HG02623 (cell line): ENCODE measurements at regions not wholly inside any gene's neighbourhood (a gene's known extent, or its start where the extent isn't known, plus 50 kb on each side); places are given as distances from the start of the nearest gene placed in this dataset.
"Not testable (repeated sequence)": the region's sequence is repeated elsewhere in the genome, so short reads cannot be mapped to it uniquely, and the experiment has no call there.

Experiments used
- ATAC-seq: cut with Tn5 transposase; IDR thresholded peaks from one replicate; pipeline ENCODE4 v1.9.1; 2021; ENCODE audit warnings: moderate library complexity; ENCODE audit not compliant: unreplicated experiment

DNA sequence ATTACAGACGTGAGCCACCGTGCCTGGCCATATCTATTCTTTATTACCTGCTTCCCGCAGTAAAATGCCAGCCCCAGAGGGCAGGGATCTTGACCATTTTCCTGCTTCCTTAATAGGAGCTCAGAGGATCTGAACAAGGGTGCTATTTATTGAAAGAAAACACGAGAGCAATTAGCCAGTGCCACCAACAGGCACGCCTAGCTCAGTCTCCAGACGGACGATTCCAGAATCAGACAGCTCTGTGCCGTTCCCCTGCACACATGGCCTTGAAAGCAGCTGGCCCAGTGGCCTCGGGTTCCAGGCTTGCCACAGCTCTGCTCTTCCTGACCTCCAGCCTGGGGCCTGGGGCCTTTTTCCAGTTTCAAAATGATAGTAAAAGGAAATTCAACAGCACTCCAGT is 135.2 kb upstream of the RFLNA start:
- no peak for ATAC-seq

DNA sequence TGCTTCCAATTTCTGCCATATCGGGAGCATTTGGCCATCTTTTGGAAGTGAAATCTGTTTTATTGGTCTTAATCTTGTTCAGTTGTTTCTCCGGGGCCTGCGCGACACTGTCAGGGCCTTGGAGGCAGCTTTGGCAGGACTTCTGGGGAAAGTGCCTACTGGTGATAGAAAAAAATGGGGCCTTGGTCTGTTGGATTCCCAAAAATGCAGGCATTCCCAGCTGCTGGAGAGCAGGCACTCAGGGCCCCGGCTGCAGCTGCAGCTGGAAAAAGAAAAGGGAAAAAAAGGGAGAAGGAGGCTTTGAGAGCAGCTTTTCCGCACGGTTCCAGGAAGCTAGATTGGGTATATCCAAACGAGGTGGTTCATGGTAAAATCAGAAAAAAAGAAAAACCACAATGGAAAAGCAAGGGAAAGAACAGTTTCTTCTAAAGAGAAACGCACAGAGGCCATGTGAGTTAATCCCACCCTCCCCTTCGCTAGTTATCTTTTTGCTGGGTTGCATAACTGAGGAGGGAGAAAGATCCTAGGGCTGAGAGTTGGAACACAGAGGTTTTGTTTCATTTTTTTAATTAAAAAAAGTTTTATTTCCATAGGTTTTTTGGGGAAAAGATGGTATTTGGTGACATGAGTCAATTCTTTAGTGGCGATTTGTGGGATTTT is 134.7 kb upstream of the RFLNA start:
- no peak for ATAC-seq

DNA sequence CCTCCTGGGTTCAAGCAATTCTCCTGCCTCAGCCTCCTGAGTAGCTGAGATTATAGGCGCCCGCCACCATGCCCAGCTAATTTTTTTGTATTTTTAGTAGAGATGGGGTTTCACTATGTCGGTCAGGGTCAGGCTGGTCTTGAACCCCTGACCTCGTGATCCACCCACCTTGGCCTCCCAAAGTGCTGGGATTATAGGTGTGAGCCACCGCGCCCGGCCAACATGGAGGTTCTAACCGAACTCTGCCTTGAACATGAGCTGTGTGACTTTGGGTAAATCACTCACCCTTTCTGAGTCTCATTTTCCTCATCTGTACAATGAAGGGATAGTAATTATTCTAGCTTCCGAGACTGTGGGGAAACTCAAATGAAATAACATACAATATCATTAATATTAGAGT is 133.5 kb upstream of the RFLNA start:
- not testable (repeated sequence) for ATAC-seq

DNA sequence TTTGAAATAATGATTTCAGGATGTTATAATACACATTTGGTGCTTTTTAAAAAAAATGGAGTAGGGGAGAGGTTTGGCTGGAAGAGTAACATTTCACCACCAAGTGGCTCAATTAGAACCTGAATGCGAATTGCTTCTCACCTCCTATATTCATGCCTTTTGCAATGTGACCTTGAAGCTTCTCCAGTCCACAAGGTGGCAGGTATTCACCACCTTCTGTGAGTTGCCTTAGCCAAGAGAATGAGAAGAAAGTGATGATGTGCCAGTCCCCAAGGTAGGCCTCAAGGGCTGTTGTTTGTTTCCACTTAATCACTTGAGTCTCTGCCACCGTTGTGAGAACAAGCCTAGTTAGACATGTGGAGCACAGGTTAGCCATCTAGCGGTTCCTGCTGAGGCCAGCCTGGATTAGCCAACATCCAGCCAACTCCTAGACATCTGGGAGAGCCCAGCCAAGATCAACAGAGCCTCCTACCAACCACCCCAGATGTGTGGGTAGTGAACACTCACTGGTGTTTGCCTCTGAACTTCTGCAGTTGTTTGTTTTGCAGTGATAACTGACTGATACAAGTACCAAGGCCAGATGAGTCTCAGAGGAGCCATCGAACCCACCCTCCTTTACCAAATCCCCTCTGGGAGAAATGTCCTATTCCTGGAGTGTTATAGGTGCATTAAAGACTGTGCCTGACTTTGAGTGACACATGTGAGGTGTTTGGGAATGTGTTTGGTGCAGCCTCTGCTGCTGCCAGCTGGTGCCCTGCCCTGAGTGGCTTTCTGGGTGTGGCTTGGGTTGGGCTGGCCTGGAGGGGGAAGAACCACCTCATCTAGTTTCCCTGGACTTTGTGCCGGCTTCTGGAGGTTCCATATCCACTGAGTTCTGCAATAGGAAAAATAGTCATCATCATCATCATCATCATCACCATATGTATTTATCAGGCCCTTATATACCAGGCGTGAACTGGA is 132.5 kb upstream of the RFLNA start:
- ATAC-seq = no peak

DNA sequence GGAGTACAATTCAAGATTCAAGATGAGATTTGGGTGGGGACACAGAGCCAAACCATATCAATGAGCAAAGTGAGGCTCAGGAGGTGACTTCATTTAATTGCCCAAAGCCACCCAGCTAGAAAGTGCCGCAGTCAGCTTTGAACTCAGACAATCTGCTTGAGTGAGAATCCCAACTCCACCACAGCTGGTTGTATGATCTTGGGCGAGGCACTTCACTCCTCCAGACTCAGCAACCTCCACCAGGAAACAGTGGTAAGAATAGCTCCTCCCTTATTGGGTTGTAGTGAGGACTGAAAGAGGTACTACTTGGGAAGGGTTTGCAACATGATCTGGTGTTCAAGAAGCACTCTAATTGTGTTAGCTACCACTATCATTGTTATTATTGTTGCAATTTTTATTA is 129.2 kb upstream of the RFLNA start:
- ATAC-seq = no peak

DNA sequence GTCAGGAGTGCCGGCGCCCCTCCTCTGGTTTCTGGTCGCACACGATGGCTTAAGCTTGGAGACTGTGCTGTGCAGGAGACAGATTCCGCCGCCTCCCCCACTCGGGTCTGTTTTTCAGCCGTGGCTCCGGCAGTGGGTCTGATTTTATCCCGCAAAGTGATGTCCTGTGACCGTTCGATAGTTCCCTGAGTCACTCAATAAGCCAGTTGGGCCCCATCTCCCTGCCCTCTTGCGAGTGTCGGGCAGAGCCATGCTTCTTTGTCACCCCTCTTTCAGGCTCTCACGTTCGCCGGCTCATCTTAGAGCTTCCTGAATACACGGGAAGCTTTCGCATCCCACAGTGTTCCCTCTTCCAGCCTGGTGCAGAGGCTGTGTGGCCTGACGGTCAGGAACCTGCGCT is 127.8 kb upstream of the RFLNA start:
- ATAC-seq = no peak

DNA sequence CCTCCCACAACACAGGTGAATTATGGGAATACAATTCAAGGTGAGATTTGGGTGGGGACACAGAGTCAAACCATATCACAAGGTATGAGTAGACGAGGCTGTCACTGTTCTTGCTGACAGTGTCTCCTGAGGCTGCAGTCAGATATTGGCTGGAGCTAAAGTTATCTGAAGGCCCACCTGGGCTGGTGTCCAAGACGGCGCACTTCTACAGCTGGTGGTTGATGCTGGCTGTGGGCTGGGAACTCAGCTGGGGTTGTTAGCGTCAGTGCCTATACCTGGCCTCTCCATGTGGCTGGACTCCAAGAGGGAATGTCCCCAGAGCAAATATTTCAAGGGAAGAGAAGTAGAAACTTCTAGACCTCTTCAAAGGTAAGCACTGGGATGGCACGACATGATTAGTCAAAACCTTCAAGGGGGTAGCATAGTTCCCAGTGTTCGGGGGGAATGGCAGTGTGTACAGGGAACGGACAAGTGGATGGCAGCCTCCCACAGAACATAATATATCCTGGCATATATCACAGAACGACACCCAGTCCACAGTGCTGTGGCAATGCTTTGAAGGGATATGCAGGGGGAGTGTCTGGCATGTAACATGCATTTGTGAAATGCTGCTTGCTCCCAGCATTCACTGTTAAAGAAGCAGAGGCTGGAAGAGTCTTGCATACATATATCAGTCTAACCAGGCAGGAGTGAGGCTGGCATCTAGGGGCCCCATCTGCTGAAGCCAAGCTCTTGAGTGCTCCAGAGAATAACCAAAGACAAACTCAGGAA is 126.7 kb upstream of the RFLNA start:
- ATAC-seq = no peak

DNA sequence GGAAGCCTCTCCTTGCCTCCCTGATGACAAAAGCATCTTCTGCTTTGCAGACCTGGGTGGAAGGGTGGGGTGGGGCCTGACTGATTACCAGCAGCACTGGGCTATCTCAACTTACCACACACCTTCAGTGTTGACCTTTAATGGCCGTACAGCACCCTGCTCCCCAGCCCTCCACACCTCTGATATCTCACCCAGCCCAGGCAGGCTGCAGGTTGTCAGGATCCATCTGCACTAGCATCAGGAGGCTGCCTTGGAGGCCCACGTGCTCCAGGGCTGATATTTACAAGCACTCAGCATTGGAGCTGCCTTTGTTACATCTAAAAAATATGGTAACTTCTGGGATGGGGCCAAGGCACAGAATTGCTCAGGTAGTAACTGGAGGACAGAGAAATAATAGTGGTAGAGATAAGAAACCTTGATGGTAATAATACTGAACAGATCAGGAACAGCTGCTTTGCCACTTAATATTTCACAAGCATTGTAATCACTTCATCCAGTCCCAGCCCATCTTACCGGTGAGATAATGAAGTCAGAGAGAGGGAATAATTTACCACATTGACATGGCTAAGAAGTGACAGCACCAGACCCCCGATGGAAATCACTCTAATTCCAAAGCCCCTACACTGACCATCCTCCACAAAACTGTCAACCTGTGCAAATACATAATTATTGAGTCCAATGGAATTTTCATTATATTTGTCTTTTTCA is 125.2 kb upstream of the RFLNA start:
- ATAC-seq = no peak

DNA sequence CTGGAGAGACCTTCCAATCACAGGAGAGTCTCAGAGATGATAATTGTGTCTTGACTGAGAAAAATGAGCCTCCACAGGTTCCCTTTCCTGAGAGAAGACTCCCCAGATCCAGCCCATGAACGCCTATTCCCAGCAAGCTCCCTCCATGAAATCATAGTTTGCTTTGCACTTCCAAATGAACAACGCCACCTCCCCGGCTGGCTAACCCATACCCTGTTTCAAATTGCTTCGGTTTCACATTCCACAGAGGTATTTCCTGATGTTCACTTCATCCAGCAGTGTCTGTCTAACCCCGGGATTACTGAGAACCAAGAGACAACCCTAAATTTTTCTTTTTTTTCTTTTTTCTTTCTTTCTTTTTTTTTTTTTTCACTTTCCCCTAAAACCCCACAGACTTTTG is 124.1 kb upstream of the RFLNA start:
- ATAC-seq = no peak

DNA sequence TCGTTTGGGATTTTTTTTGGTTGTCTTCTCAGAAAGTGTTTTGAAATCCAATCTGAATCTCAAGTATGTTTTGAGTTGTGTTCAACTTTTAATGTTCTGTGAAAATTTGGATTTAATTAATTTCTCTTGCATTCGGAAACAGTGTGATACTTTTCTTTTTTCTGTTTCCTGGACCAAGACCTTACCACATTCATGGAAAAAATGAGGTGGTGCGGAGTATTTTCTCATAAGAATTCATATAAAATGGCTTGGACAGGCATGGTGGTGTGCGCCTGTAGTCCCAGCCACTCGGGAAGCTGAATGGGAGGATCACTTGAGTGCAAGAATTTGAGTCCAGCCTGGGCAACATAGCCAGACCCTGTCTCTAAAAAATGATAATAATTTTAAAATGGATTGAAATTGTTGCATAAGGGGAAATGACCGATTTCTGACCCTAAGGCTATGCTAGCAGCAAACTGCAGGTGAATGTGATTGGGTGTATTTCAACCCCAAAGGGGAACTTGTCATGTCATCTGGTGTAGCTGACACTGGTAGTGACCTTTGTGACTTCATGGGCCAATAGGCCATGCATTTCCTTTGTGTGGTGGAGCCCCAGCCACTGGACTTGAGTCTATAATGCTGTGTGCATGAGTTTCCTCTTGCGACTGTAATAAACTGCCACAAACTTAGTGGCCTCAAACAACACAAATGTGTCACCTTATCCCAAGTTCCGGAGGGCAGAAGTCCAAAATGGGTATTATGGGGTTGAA is 123.5 kb upstream of the RFLNA start:
- no peak for ATAC-seq

DNA sequence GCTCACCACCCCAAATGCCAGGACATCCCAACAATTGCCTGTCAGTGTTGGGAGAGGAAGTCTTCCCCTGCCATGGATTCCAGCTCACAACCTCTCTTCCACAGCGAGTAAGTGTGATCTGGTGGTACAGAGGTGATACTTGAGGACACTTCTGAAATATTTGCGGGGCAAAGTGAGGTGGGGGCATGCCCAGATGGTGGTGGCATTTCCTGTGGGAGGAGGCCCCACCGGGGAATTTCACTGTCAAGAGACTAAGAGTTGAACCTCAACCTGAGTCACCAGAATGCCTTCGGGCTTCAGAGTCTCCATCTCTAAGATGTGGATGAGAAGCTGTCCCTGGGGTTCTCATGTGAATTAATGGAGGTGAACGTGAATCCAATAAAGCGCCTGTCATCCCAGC is 122.3 kb upstream of the RFLNA start:
- no peak for ATAC-seq

DNA sequence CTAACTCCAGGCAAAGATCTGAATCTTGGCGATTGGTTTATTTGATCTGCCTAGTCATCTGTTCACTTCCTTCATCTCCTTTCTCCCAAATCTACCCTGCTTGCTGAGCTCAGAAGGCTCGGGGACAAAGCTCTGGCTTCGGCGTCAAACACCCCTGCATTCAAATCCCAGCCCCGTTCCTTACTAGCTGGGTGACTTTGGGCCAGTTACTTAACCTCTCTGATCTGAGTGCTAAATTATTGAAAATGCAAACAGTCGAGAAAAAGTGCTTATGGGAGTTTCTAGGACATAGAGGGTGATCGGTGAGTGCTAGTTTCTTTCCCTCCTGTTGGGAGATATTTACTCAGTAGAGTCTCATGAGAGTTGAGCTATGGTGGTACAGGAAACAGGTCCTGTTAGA is 121.2 kb upstream of the RFLNA start:
- ATAC-seq = no peak

DNA sequence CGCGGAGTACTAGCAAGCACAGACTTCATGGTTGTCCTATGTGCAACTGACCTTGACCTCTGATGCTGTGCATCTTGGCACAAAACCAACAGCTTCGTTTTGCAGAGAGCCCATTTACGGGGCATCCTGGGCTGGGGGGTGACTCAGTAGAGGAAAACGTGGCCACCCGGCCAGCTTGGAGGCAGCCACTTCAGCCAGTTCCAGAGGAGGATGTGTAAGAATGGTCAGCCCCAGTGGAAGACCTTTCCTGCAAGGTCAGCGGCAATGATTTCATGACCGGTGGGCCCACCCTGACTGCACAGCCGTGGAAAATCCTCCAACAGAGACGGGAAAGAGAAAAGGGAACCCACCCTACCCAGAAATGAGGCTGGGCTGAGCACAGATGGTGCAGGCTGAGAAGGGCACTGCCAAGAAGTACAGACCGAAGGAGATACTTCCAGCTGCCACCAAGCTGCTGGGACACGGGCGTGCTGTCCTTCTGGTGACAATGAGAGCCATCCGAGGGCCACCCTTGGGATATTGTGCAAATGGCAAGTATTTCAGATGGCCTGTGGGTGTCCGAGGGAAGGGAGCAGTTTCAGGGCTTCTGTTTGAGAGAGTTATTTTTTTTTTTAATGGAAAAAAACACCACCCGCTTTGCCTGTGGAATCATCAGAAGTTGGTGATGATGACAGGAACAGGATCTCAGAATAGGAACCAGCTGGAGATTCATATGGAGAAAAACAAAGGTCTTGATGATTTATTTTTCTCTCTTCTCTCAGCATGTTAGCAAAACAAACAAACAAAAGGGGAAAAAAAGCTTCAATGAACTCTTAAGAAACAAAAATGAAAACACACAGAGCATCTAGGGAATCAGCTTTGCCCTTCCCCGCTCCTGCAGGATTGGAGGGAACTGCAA is 120.2 kb upstream of the RFLNA start:
- no peak for ATAC-seq

DNA sequence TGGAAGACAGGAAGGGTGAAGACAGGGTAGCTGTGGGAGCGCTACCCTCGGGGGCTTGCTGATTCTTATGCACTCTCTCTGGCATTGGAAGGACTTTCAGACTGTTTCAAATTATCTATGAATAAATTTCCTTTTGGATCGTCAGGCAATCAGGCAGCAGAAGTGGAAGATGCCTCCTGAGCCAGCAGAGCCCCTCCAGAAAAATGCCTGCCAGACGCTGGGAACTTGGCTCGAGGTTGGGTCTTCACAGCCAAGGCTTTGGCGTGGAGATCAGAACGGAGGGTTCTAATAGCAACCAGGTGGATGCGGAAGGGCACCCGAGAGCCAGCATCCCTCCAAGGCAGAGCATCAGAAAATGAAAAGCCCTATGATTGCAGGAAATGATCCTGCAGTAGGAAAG is 119.2 kb upstream of the RFLNA start:
- no peak for ATAC-seq

DNA sequence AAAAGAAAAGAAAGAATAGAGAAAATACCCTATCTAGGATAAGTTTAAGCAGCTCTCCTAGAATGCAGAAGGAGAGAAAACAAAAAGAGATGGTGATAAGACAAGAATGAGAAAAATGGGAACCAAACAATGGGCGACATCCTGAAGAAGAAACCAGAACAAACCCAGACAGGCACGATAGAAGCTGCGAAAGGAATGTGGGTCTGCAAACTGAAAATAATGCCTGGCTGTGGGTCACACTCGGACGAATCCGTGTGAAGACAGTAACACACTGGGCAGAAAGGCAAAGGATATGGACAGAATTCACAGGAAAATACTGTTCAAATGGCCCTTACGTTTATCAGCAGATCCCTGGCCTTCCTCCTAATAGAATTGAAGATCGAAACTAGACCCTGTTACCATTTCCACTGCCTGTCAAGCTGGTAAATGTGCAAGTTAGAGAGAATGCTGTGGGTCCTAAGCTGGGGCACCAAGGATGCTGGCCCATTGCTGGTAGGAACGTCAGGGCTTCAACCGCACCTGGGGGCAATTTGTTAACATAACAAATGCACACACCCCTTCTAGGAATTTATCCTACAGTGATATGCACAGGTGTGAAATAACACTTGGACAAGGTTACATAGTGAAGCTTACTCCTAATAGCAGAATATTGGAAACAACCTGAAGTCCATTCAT is 117.5 kb upstream of the RFLNA start:
- ATAC-seq = no peak

DNA sequence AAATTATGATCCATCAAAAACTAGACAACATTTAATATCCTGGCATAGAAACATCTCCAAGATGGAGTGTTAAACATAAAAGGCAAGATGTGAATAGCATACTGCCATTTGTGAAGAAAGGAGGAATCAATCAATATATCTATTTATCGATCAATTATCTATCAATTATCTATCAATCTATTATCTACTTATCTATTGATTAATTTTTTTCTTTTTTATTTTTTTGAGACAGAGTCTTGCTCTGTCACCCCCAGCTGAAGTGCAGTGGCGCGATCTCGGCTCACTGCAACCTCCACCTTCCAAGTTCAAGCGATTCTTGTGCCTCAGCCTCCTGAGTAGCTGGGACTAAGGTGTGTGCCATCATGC is 117.0 kb upstream of the RFLNA start:
- ATAC-seq = no peak

DNA sequence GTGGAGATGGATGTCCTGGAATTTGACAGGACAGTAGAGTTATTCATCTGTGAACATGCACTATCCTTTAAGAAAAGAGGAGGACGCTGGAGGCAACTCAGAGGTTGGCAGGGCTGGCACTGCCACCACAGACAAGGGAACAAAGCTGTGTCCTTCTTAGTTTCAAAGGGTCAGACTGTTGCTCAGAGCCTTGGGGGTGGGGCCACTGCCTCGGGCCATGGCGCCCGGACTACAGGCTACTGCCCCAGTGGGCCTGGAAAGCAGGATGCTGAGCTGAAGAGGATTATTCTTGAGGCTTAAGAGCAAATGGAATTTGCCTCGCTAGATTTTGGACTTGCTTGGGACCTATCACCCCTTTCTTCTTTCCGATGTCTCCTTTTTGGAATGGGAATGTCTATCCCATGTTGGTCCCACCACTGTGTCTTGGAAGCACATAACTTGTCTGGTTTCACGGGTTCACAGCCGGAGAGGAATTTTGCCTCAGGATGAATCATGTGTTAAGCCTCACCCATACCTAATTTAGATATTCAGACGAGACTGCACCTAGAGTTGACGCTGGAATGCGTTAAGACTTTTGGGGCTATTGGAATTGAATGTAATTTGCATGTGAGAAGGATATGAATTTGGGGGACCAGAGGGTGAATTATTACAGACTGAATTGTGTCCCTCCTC is 114.8 kb upstream of the RFLNA start:
- no peak for ATAC-seq

DNA sequence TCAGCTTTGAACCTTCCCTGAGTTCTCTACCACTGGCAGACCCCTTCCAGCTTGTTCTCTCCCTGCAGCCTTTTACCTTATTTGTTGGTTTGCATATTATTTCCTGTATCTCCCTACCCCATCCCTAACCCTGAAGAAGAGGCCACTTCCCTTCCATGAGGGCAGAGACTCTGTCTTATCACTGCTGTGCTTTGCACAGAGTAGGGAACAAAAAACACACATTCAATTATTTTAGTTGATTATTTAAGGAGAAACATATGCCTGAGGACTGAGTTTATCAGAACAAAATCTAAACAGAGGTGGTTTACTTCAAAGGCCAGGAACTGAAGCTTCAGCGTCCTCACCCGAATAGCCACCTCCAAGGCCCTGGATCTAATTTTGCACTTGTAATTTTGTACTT is 111.7 kb upstream of the RFLNA start:
- ATAC-seq = no peak
